ENCODE measurements at regions not wholly inside any gene's neighbourhood (a gene's known extent, or its start where the extent isn't known, plus 50 kb on each side); places are given as distances from the start of the nearest gene placed in this dataset.

DNA sequence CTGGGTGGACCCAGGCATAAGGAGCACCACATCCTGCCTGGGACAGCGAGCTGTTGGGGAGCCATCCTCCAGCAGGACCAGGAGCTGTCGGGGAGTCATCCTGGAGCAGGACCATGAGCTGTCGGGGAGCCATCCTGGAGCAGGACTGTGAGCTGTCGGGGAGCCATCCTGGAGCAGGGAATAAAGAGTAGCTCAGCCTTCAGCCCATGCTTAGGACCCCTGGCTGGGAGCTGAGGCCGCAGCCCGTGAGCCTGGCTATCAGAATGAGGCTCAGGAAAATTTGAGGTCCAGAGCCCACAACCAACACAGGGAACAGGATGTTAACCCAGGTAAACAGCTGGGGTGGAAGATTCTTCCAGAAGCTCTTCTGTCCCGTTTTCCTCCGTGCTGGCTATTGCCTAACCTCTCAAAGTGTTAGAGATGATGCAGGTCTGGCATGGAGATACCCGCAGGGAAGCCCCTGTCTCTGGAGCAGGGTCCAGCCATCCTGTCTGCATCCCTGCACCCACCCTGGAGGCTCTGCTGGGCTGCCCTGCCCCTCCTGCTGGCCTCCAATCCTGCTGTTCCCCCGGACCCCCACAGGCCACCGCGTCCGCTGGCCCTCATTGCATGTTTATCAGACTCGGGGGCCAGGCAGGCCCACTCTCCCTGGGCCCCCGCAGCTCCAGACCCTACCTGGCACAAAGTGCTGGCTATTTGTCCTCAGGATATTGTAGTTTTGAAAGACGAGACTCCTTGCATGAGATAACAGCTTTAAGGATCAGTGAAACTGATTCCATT, 243.5 kb upstream of the MYT1L start (continued):
- TF ChIP-seq ZBTB17 (CRISPR knock-in tag; IDR thresholded peaks at IDR 0.05): no peak
- TF ChIP-seq, protein P1, sequence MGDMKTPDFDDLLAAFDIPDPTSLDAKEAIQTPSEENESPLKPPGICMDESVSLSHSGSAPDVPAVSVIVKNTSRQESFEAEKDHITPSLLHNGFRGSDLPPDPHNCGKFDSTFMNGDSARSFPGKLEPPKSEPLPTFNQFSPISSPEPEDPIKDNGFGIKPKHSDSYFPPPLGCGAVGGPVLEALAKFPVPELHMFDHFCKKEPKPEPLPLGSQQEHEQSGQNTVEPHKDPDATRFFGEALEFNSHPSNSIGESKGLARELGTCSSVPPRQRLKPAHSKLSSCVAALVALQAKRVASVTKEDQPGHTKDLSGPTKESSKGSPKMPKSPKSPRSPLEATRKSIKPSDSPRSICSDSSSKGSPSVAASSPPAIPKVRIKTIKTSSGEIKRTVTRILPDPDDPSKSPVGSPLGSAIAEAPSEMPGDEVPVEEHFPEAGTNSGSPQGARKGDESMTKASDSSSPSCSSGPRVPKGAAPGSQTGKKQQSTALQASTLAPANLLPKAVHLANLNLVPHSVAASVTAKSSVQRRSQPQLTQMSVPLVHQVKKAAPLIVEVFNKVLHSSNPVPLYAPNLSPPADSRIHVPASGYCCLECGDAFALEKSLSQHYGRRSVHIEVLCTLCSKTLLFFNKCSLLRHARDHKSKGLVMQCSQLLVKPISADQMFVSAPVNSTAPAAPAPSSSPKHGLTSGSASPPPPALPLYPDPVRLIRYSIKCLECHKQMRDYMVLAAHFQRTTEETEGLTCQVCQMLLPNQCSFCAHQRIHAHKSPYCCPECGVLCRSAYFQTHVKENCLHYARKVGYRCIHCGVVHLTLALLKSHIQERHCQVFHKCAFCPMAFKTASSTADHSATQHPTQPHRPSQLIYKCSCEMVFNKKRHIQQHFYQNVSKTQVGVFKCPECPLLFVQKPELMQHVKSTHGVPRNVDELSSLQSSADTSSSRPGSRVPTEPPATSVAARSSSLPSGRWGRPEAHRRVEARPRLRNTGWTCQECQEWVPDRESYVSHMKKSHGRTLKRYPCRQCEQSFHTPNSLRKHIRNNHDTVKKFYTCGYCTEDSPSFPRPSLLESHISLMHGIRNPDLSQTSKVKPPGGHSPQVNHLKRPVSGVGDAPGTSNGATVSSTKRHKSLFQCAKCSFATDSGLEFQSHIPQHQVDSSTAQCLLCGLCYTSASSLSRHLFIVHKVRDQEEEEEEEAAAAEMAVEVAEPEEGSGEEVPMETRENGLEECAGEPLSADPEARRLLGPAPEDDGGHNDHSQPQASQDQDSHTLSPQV (IDR thresholded peaks at IDR 0.05): no peak
- TF ChIP-seq KLF13 (tag; IDR thresholded peaks at IDR 0.05; ENCODE audit: borderline replicate concordance, low read depth): no peak
- TF ChIP-seq ZNF174 (CRISPR knock-in tag; IDR thresholded peaks at IDR 0.05): no peak
- no peak for TF ChIP-seq GTF2E2 (tag; IDR thresholded peaks at IDR 0.05)
- no peak for TF ChIP-seq HMG20B (CRISPR knock-in tag; IDR thresholded peaks at IDR 0.05)
- no peak for TF ChIP-seq CC2D1A (IDR thresholded peaks at IDR 0.05)
- TF ChIP-seq, protein P2, sequence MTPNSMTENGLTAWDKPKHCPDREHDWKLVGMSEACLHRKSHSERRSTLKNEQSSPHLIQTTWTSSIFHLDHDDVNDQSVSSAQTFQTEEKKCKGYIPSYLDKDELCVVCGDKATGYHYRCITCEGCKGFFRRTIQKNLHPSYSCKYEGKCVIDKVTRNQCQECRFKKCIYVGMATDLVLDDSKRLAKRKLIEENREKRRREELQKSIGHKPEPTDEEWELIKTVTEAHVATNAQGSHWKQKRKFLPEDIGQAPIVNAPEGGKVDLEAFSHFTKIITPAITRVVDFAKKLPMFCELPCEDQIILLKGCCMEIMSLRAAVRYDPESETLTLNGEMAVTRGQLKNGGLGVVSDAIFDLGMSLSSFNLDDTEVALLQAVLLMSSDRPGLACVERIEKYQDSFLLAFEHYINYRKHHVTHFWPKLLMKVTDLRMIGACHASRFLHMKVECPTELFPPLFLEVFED (CRISPR knock-in tag; conservative IDR thresholded peaks at IDR 0.05): no peak
- no peak for TF ChIP-seq THRAP3 (IDR thresholded peaks at IDR 0.05; ENCODE audit: borderline replicate concordance)
- TF ChIP-seq CBFB (CRISPR knock-in tag; IDR thresholded peaks at IDR 0.05): no peak

Measured in K562 (cell line).